Loucy (cell line): ENCODE measurements at regions not wholly inside any gene's neighbourhood (a gene's known extent, or its start where the extent isn't known, plus 50 kb on each side); places are given as distances from the start of the nearest gene placed in this dataset.

ENCODE experiments used
- H2AFZ ChIP-seq: fragments of 200-600 bp; sonication (generic); 2 replicates; pipeline ENCODE4 v1.6.0; 2016; ENCODE audit warnings: antibody characterized with exemption, mild to moderate bottlenecking, low read length, moderate library complexity
- H3F3A ChIP-seq: fragments of 200-600 bp; 2 replicates; pipeline ENCODE4 v1.6.0; 2016; ENCODE audit warnings: antibody characterized with exemption, low read depth, mild to moderate bottlenecking
- H3K27me3 ChIP-seq: fragments of 200-600 bp; sonication (generic); 2 replicates; pipeline ENCODE4 v1.6.1; 2014; ENCODE audit warnings: low read length, mild to moderate bottlenecking; ENCODE audit not compliant: insufficient read depth, poor library complexity, severe bottlenecking
- H3K36me3 ChIP-seq: fragments of 200-600 bp; sonication (generic); 2 replicates; pipeline ENCODE4 v1.6.1; 2016; ENCODE audit warnings: low read length; ENCODE audit not compliant: insufficient read depth
- H3K4me1 ChIP-seq: fragments of 200-600 bp; sonication (generic); 2 replicates; pipeline ENCODE4 v1.5.1; 2014; ENCODE audit warnings: low read length, mild to moderate bottlenecking; ENCODE audit not compliant: insufficient read depth, poor library complexity, severe bottlenecking
- H3K4me2 ChIP-seq: fragments of 200-600 bp; sonication (generic); 2 replicates; pipeline ENCODE4 v1.6.0; 2014; ENCODE audit warnings: antibody characterized with exemption, low read length, low read depth, mild to moderate bottlenecking; ENCODE audit not compliant: poor library complexity, severe bottlenecking
- H3K4me3 ChIP-seq: fragments of 200-600 bp; sonication (generic); 2 replicates; pipeline ENCODE4 v1.5.1; 2014; ENCODE audit warnings: low read length, mild to moderate bottlenecking, mixed read lengths; ENCODE audit not compliant: poor library complexity, severe bottlenecking
- H3K79me2 ChIP-seq: fragments of 200-600 bp; sonication (generic); 2 replicates; pipeline ENCODE4 v1.6.1; 2014; ENCODE audit warnings: low read length; ENCODE audit not compliant: insufficient read depth
- H3K9ac ChIP-seq: fragments of 200-600 bp; sonication (generic); 2 replicates; pipeline ENCODE4 v1.6.0; 2014; ENCODE audit warnings: mild to moderate bottlenecking, low read depth, low read length, moderate library complexity; ENCODE audit not compliant: poor library complexity, severe bottlenecking
- H3K9me2 ChIP-seq: fragments of 200-600 bp; sonication (generic); replicated peaks from 2 replicates; pipeline ENCODE4 v1.6.1; 2016; ENCODE audit warnings: low read depth, low read length, mixed read lengths
- H3K9me3 ChIP-seq: fragments of 200-600 bp; sonication (generic); 2 replicates; pipeline ENCODE4 v1.6.1; 2014; ENCODE audit warnings: mild to moderate bottlenecking, antibody characterized with exemption, low read length, low read depth; ENCODE audit not compliant: insufficient read depth
- H4K20me1 ChIP-seq: fragments of 200-600 bp; sonication (generic); 2 replicates; pipeline ENCODE4 v1.6.0; 2014; ENCODE audit warnings: antibody characterized with exemption, low read length, mild to moderate bottlenecking; ENCODE audit not compliant: insufficient read depth, poor library complexity, severe bottlenecking
- EZH2phosphoT487 ChIP-seq: fragments of 200-600 bp; IDR thresholded peaks from 2 replicates; pipeline ENCODE4 v1.6.1; 2018; ENCODE audit warnings: antibody characterized with exemption, mild to moderate bottlenecking, moderate library complexity, borderline replicate concordance
- TF ChIP-seq, protein P1 (sequence below): fragments of 200-600 bp; sonication (generic); conservative IDR thresholded peaks from 2 replicates; pipeline ENCODE4 v1.5.1; 2014; ENCODE audit warnings: mild to moderate bottlenecking, antibody characterized with exemption, low read length

DNA sequence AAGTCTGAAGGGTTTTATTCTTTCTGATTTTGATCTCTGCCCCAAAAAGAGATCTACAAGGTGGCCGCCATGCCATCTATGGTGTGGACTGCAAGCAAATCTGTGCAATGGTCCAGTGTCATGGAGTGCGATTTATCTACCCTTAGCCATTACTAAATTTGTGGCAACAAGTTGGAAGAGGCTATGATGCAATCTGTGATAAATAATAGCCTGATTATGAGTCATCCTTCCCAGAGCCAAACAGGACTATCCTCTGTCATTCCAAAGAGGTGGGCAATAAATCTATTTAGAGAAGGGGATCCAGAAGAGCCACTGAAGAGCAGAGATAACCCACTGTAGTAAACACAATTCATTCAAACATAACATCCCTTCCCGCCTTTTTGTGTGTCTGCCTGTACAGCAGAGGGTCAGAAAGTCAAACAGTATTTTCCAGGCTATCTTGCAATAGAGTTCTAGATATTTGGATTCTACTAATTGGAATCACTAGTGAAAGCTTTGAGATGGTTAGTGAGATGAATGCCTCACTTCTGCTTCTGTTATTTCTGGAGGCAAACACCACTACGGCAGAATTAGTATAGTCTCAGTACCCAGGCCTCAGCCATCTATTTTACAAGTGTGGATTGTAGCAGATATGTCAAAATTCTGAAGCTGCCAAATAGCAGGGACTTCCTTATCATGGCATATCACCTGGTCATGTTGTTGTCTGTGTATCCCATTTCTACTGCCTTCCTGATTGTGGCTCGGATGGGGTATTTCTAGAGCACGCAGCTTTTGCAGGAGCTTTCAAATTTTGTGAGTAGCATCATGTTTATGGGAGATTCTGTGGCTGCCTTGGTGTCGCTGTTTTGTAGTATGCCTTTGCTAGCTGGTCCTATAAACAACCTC lies 192.0 kb downstream of the SMIM20 start:
- no peak overlapping the region for H3K4me2 ChIP-seq
- H3K36me3 ChIP-seq = no peaks in the 10 kb centered on the region
- H3K9me3 ChIP-seq = no peaks in the 10 kb centered on the region
- TF ChIP-seq, protein P1, sequence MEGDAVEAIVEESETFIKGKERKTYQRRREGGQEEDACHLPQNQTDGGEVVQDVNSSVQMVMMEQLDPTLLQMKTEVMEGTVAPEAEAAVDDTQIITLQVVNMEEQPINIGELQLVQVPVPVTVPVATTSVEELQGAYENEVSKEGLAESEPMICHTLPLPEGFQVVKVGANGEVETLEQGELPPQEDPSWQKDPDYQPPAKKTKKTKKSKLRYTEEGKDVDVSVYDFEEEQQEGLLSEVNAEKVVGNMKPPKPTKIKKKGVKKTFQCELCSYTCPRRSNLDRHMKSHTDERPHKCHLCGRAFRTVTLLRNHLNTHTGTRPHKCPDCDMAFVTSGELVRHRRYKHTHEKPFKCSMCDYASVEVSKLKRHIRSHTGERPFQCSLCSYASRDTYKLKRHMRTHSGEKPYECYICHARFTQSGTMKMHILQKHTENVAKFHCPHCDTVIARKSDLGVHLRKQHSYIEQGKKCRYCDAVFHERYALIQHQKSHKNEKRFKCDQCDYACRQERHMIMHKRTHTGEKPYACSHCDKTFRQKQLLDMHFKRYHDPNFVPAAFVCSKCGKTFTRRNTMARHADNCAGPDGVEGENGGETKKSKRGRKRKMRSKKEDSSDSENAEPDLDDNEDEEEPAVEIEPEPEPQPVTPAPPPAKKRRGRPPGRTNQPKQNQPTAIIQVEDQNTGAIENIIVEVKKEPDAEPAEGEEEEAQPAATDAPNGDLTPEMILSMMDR = no peak
- TF ChIP-seq EZH2phosphoT487 = no peak
- H3K9me2 ChIP-seq = no peaks in the 10 kb centered on the region
- H3K4me3 ChIP-seq = no peak overlapping the region
- H3K9ac ChIP-seq = no peak overlapping the region
- no peaks in the 10 kb centered on the region for H3F3A ChIP-seq
- H2AFZ ChIP-seq = no peak overlapping the region
- no peaks in the 10 kb centered on the region for H4K20me1 ChIP-seq
- H3K79me2 ChIP-seq = no peaks in the 10 kb centered on the region
- no peaks in the 10 kb centered on the region for H3K4me1 ChIP-seq
- H3K27me3 ChIP-seq = peaks cover 5% of the 10 kb centered on the region

DNA sequence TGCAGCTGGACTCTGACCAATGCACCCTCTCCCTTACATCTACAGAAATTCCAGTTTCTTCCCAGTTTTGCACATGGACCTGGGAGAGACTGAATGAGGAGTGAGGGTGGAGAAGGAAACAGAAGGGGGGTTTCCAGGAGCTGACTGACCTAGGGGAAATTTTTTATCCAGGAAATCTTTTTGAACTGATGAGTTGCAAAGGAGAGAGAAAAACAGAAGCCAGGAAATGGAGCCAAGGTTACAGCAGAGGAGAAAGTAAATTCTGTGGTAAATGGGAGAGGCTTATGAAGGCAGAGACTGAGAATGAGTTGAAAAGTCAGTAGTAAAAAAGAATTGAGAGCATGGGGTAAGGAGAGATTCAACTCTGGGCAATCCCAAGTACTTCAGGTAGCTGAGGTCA lies 192.8 kb downstream of the SMIM20 start:
- Histone ChIP-seq H3K27me3 (peaks cover 5% of the 10 kb centered on the region), H2AFZ (no peak overlapping the region), H3K79me2 (no peaks in the 10 kb centered on the region), H3F3A (no peaks in the 10 kb centered on the region), H3K4me2 (no peak overlapping the region), H4K20me1 (no peaks in the 10 kb centered on the region), H3K4me3 (no peak overlapping the region), H3K9me2 (no peaks in the 10 kb centered on the region), H3K4me1 (no peaks in the 10 kb centered on the region), H3K9me3 (no peaks in the 10 kb centered on the region), H3K36me3 (no peaks in the 10 kb centered on the region), H3K9ac (no peak overlapping the region)
- TF ChIP-seq EZH2phosphoT487 = no peak
- TF ChIP-seq, protein P1 = no peak

DNA sequence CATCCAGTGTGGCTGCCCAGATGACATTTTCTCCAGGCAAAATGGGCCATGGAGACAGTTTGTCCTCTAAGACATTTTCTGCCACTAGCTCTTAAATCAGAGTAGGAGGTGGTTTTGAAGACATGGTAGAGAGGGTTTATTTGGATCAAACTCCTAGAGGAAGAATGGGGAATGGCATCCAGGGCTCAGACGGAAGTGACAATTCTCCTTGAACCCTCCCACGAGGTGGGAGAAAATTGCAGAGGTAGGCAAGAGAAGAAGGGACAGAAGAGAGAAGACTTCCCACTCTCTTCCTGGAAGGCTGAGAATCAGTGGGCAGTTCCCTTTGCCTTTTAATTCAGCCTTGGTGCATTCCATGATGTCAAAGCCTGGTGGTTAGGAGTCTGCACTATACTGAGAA lies 194.0 kb downstream of the SMIM20 start:
- no peak overlapping the region for H3K4me3 ChIP-seq
- no peaks in the 10 kb centered on the region for H3F3A ChIP-seq
- H3K79me2 ChIP-seq = no peaks in the 10 kb centered on the region
- TF ChIP-seq, protein P1 = no peak
- TF ChIP-seq EZH2phosphoT487 = no peak
- no peak overlapping the region for H3K4me2 ChIP-seq
- no peak overlapping the region for H3K9ac ChIP-seq
- H3K27me3 ChIP-seq = peaks cover 5% of the 10 kb centered on the region
- no peaks in the 10 kb centered on the region for H3K36me3 ChIP-seq
- no peaks in the 10 kb centered on the region for H3K9me2 ChIP-seq
- no peaks in the 10 kb centered on the region for H4K20me1 ChIP-seq
- H3K9me3 ChIP-seq = no peaks in the 10 kb centered on the region
- H2AFZ ChIP-seq = no peak overlapping the region
- H3K4me1 ChIP-seq = no peaks in the 10 kb centered on the region
